NCI-H2107 treated with DMSO at 0.1 percent for 48 hours (cell line): ENCODE measurements at regions not wholly inside any gene's neighbourhood (a gene's known extent, or its start where the extent isn't known, plus 50 kb on each side); places are given as distances from the start of the nearest gene placed in this dataset.
"Not testable (repeated sequence)": the region's sequence is repeated elsewhere in the genome, so short reads cannot be mapped to it uniquely, and the experiment has no call there.

Experiments used
- DNase-seq: peaks from one replicate; lab custom pipeline; 2025; ENCODE audit not compliant: unreplicated experiment; lab: John Stamatoyannopoulos, UW

GRCh38 chr19:28640506-28640905 lies 572.4 kb downstream of the UQCRFS1 start:
- no peak for DNase-seq

GRCh38 chr19:28638445-28638844 lies 574.5 kb downstream of the UQCRFS1 start:
- DNase-seq: no peak

- DNase-seq: no peak
Observed at GRCh38 chr19:28636706-28637105, 576.2 kb downstream of the UQCRFS1 start.

- no peak for DNase-seq
Observed at GRCh38 chr19:28636016-28636629, 576.8 kb downstream of the UQCRFS1 start.

- no peak for DNase-seq
Observed at GRCh38 chr19:28634837-28635236, 578.1 kb downstream of the UQCRFS1 start.

- no peak for DNase-seq
Observed at GRCh38 chr19:28634019-28634328, 579.0 kb downstream of the UQCRFS1 start.

GRCh38 chr19:28633319-28634018 lies 579.5 kb downstream of the UQCRFS1 start:
- DNase-seq: no peak

- no peak for DNase-seq
Observed at GRCh38 chr19:28632371-28633080, 580.4 kb downstream of the UQCRFS1 start.

GRCh38 chr19:28631961-28632360 lies 581.0 kb downstream of the UQCRFS1 start:
- DNase-seq: no peak

- DNase-seq: no peak
Observed at GRCh38 chr19:28627669-28628068, 585.3 kb downstream of the UQCRFS1 start.

GRCh38 chr19:28626407-28626806 lies 586.5 kb downstream of the UQCRFS1 start:
- DNase-seq: not testable (repeated sequence)

- DNase-seq: no peak
Observed at GRCh38 chr19:28619816-28620429, 593.0 kb downstream of the UQCRFS1 start.

- no peak for DNase-seq
Observed at GRCh38 chr19:28618504-28618903, 594.4 kb downstream of the UQCRFS1 start.

GRCh38 chr19:28615966-28616365 lies 597.0 kb downstream of the UQCRFS1 start:
- no peak for DNase-seq

- DNase-seq: no peak
Observed at GRCh38 chr19:28615546-28615916, 597.4 kb downstream of the UQCRFS1 start.

- no peak for DNase-seq
Observed at GRCh38 chr19:28614634-28615545, 598.1 kb downstream of the UQCRFS1 start.

- no peak for DNase-seq
Observed at GRCh38 chr19:28612275-28612769, 600.6 kb downstream of the UQCRFS1 start.

GRCh38 chr19:28611227-28611914 lies 601.6 kb downstream of the UQCRFS1 start:
- DNase-seq: not testable (repeated sequence)

GRCh38 chr19:28610731-28611130 lies 602.2 kb downstream of the UQCRFS1 start:
- DNase-seq: no peak

- DNase-seq: no peak
Observed at GRCh38 chr19:28609944-28610343, 603.0 kb downstream of the UQCRFS1 start.
